ENCODE measurements at regions not wholly inside any gene's neighbourhood (a gene's known extent, or its start where the extent isn't known, plus 50 kb on each side); places are given as distances from the start of the nearest gene placed in this dataset.

DNA sequence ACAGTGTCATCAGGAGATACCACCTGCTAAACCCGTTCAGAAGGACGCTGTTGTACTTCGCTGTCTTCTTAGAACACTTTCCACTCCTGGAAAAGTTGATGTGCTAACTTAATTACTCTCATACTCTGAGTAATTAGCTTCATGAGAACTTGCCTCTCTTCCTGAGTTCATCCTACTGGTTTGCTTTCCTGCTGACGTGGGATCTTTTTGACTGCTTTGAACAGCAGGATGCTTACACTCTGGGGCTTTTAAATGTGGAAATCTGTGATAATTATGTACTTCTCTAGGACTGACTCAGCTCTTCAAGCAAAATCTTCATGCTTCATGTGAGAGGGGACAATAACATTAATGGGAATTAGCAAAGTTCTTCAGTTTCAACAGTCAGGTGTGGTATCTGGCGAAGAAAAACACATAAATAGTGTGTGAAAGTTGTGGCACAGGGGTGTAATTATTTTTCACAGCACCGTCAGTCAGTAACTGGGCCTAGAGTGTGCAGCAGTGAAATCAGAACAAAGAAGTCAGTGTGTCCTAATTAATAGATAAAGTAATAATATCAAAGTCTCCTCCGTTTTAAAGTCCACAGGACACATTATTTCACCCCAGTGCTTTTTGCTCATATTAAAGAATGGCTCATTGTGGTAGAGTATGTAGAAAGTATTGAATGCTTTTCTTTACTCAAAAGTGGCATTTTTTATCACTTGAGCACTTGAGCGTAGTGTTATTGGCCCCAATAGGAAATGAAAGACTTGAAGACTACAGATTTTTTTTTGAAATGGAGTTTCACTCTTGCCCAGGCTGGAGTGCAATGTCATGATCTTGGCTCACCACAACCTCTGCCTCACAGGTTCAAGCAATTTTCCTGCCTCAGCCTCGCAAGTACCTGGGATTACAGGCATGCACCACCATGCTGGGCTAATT, 140.9 kb upstream of the DMRT1 start:
- no peak overlapping the region for H2AFZ ChIP-seq (replicated peaks)
- H3K9ac ChIP-seq = no peak overlapping the region
- H3K4me3 ChIP-seq = no peak overlapping the region
- H3K36me3 ChIP-seq = no peaks in the 10 kb centered on the region
- no peak for DNase-seq (ENCODE audit: low spot score)
- H3K4me2 ChIP-seq = no peak overlapping the region
- no peaks in the 10 kb centered on the region for H3K79me2 ChIP-seq (ENCODE audit: low read depth)
- H3K27me3 Mint-ChIP-seq (ENCODE audit: insufficient read depth, low read depth) = no peaks in the 10 kb centered on the region
- no peaks in the 10 kb centered on the region for H3K9me3 Mint-ChIP-seq
- H3K27me3 ChIP-seq = no peaks in the 10 kb centered on the region
- peaks cover 12% of the 10 kb centered on the region for H3K4me1 ChIP-seq
- no peaks in the 10 kb centered on the region for H3K9me3 ChIP-seq (ENCODE audit: low read depth)
- H3K36me3 Mint-ChIP-seq = peaks cover 2% of the 10 kb centered on the region
- no peak for TF ChIP-seq EZH2phosphoT487 (IDR thresholded peaks at IDR 0.05)
- TF ChIP-seq, protein P1, sequence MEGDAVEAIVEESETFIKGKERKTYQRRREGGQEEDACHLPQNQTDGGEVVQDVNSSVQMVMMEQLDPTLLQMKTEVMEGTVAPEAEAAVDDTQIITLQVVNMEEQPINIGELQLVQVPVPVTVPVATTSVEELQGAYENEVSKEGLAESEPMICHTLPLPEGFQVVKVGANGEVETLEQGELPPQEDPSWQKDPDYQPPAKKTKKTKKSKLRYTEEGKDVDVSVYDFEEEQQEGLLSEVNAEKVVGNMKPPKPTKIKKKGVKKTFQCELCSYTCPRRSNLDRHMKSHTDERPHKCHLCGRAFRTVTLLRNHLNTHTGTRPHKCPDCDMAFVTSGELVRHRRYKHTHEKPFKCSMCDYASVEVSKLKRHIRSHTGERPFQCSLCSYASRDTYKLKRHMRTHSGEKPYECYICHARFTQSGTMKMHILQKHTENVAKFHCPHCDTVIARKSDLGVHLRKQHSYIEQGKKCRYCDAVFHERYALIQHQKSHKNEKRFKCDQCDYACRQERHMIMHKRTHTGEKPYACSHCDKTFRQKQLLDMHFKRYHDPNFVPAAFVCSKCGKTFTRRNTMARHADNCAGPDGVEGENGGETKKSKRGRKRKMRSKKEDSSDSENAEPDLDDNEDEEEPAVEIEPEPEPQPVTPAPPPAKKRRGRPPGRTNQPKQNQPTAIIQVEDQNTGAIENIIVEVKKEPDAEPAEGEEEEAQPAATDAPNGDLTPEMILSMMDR (IDR thresholded peaks at IDR 0.05) = no peak
- H3K27ac ChIP-seq = no peak overlapping the region
- peaks cover 35% of the 10 kb centered on the region for H3K4me1 Mint-ChIP-seq
- H3K27ac Mint-ChIP-seq = no peak overlapping the region
- no peak overlapping the region for H3K4me3 Mint-ChIP-seq
- H3F3A ChIP-seq (ENCODE audit: low read depth) = no peaks in the 10 kb centered on the region
- no peaks in the 10 kb centered on the region for H4K20me1 ChIP-seq (ENCODE audit: low read depth)

DNA sequence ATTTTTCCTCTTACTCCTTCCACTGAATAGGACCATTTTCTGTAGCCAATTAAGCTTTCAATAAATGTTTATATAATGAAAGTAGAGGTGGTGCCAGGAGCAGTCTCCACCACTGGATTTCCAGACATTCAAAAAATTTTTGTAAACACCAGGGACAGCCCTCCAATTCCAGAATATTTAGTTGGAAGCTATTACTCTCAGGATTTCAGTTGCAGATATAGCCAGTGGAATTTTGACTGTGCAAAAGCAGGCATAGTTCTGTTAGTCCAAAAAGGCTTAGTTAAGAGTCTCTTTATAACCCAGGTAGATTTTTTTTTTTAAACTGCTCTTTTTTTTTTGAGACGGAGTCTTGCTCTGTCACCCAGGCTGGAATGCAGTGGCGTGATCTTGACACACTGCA, 138.1 kb upstream of the DMRT1 start:
- Histone ChIP-seq H3K9me3 (ENCODE audit: low read depth) (no peaks in the 10 kb centered on the region), H3K9ac (no peak overlapping the region), H3K36me3 (no peaks in the 10 kb centered on the region), H3K4me1 (peaks cover 12% of the 10 kb centered on the region), H3K79me2 (ENCODE audit: low read depth) (no peaks in the 10 kb centered on the region), H4K20me1 (ENCODE audit: low read depth) (peaks cover 1% of the 10 kb centered on the region), H3K4me2 (no peak overlapping the region), H3K27ac (no peak overlapping the region), H3K27me3 (peaks cover 16% of the 10 kb centered on the region), H2AFZ (replicated peaks) (no peak overlapping the region), H3F3A (ENCODE audit: low read depth) (no peaks in the 10 kb centered on the region), H3K4me3 (no peak overlapping the region)
- Mint-ChIP-seq H3K27ac (no peak overlapping the region), H3K36me3 (no peaks in the 10 kb centered on the region), H3K27me3 (ENCODE audit: insufficient read depth, low read depth) (peaks cover 4% of the 10 kb centered on the region), H3K4me3 (no peak overlapping the region), H3K4me1 (peaks cover 35% of the 10 kb centered on the region), H3K9me3 (no peaks in the 10 kb centered on the region)
- no peak for DNase-seq (ENCODE audit: low spot score)
- no peak for TF ChIP-seq EZH2phosphoT487 (IDR thresholded peaks at IDR 0.05)
- TF ChIP-seq, protein P1 (IDR thresholded peaks at IDR 0.05) = no peak
- TF ChIP-seq EZH2 (IDR thresholded peaks at IDR 0.05) = no peak

DNA sequence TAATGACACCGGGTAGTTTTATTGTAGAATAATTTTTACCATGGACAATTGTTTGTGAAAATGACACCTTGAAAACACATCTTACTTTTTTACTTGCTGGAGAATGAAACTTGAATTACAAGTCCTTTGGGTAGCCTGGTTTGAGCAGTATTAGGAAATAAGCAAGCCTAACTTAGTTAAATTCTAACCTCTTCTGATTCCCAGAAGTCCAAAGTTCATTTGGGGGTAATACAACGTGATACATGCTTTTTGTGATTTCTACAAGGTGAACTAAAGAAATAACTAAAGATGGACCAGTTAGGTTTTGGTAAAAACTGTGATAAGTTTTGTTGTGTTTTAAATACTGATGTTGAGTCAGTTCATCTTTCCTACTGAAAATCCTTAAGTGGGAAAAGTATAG, 135.4 kb upstream of the DMRT1 start:
- Histone ChIP-seq H3K27me3 (peaks cover 16% of the 10 kb centered on the region), H4K20me1 (ENCODE audit: low read depth) (peaks cover 3% of the 10 kb centered on the region), H3K79me2 (ENCODE audit: low read depth) (no peaks in the 10 kb centered on the region), H3F3A (ENCODE audit: low read depth) (no peaks in the 10 kb centered on the region), H3K9ac (no peak overlapping the region), H2AFZ (replicated peaks) (no peak overlapping the region), H3K4me3 (no peak overlapping the region), H3K27ac (no peak overlapping the region), H3K36me3 (no peaks in the 10 kb centered on the region), H3K4me2 (no peak overlapping the region), H3K4me1 (no peaks in the 10 kb centered on the region), H3K9me3 (ENCODE audit: low read depth) (no peaks in the 10 kb centered on the region)
- H3K4me1 Mint-ChIP-seq = peaks cover 17% of the 10 kb centered on the region
- no peaks in the 10 kb centered on the region for H3K9me3 Mint-ChIP-seq
- peaks cover 4% of the 10 kb centered on the region for H3K27me3 Mint-ChIP-seq (ENCODE audit: insufficient read depth, low read depth)
- H3K36me3 Mint-ChIP-seq = peaks cover 6% of the 10 kb centered on the region
- DNase-seq (ENCODE audit: low spot score) = no peak
- H3K27ac Mint-ChIP-seq = no peak overlapping the region
- TF ChIP-seq EZH2 (IDR thresholded peaks at IDR 0.05) (no peak), EZH2phosphoT487 (IDR thresholded peaks at IDR 0.05) (no peak)
- TF ChIP-seq, protein P1 (IDR thresholded peaks at IDR 0.05) = no peak
- no peak overlapping the region for H3K4me3 Mint-ChIP-seq
